Stimulated activated CD8-positive, alpha-beta memory T cell treated with anti-CD3 and anti-CD28 coated beads, Interleukin-7, amount 100 ng/mL, for 48 hours (primary cell): ENCODE measurements at regions not wholly inside any gene's neighbourhood (a gene's known extent, or its start where the extent isn't known, plus 50 kb on each side); places are given as distances from the start of the nearest gene placed in this dataset.
"Not testable (repeated sequence)": the region's sequence is repeated elsewhere in the genome, so short reads cannot be mapped to it uniquely, and the experiment has no call there.

ENCODE experiments used
- DNase-seq, 2 donors: peaks; one replicate each; pipeline ENCODE4 v3.0.0-alpha.2; 2020; ENCODE audit warnings: low read depth in 1 of 2; ENCODE audit errors: extremely low read depth in 1 of 2

GRCh38 chr13:65260946-65261891 is 1968.9 kb downstream of the PCDH9 start:
- DNase-seq = no peak

GRCh38 chr13:65240773-65241172 is 1989.4 kb downstream of the PCDH9 start:
- no peak for DNase-seq

GRCh38 chr13:65236841-65237418 is 1993.2 kb downstream of the PCDH9 start:
- no peak for DNase-seq

- no peak for DNase-seq
Observed at GRCh38 chr13:65217471-65217995, 2012.6 kb downstream of the PCDH9 start.

- DNase-seq = not testable (repeated sequence)
Observed at GRCh38 chr13:65202845-65203244, 2027.3 kb downstream of the PCDH9 start.

GRCh38 chr13:65188721-65189120 is 2041.4 kb downstream of the PCDH9 start:
- no peak for DNase-seq

- no peak for DNase-seq
Observed at GRCh38 chr13:65168026-65168425, 2062.1 kb downstream of the PCDH9 start.

- DNase-seq = no peak
Observed at GRCh38 chr13:65166675-65167074, 2063.5 kb downstream of the PCDH9 start.

GRCh38 chr13:65159803-65160202 is 2070.3 kb downstream of the PCDH9 start:
- no peak for DNase-seq

- no peak for DNase-seq
Observed at GRCh38 chr13:65155861-65156260, 2074.3 kb downstream of the PCDH9 start.

- DNase-seq = no peak
Observed at GRCh38 chr13:65154661-65155447, 2075.3 kb downstream of the PCDH9 start.

- no peak for DNase-seq
Observed at GRCh38 chr13:65149687-65150086, 2080.4 kb downstream of the PCDH9 start.

GRCh38 chr13:65143920-65144319 is 2086.2 kb downstream of the PCDH9 start:
- no peak for DNase-seq

GRCh38 chr13:65133094-65133493 is 2097.0 kb downstream of the PCDH9 start:
- DNase-seq = no peak

- DNase-seq = no peak
Observed at GRCh38 chr13:65125236-65125635, 2104.9 kb downstream of the PCDH9 start.

GRCh38 chr13:65112531-65112941 is 2117.6 kb downstream of the PCDH9 start:
- no peak for DNase-seq

GRCh38 chr13:65112123-65112522 is 2118.0 kb downstream of the PCDH9 start:
- no peak for DNase-seq

GRCh38 chr13:65111223-65111622 is 2118.9 kb downstream of the PCDH9 start:
- no peak for DNase-seq

GRCh38 chr13:65104436-65104835 is 2125.7 kb downstream of the PCDH9 start:
- not testable (repeated sequence) for DNase-seq

- no peak for DNase-seq
Observed at GRCh38 chr13:65103351-65103750, 2126.8 kb downstream of the PCDH9 start.
